GM18499 (cell line): ENCODE measurements at regions not wholly inside any gene's neighbourhood (a gene's known extent, or its start where the extent isn't known, plus 50 kb on each side); places are given as distances from the start of the nearest gene placed in this dataset.

Source experiments
- ATAC-seq: cut with Tn5 transposase; IDR thresholded peaks from one replicate; pipeline ENCODE4 v1.9.1; 2021; ENCODE audit warnings: moderate number of reproducible peaks; ENCODE audit not compliant: insufficient read depth, unreplicated experiment

GRCh38 chr4:126959056-126959745, 673.6 kb upstream of the INTU start:
- ATAC-seq: no peak

DNA sequence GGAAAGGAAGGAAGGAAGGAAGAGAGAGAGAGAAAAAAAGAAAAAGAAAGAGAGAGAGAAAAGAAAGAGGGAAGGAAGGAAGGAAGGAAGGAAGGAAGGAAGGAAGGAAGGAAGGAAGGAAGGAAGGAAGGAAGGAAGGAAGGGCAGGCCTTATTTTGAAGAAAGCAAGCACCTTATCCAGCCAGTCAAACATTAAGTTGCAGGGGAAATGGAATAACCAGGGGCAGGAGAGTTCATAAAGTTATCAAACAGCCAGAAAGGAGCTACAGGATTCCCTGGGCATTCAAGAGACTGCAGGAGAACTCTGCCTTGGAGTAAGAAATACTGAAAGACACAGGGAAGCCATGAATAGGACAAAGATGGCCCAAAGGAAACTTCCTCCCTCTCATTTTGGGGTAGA, 672.0 kb upstream of the INTU start:
- no peak for ATAC-seq

DNA sequence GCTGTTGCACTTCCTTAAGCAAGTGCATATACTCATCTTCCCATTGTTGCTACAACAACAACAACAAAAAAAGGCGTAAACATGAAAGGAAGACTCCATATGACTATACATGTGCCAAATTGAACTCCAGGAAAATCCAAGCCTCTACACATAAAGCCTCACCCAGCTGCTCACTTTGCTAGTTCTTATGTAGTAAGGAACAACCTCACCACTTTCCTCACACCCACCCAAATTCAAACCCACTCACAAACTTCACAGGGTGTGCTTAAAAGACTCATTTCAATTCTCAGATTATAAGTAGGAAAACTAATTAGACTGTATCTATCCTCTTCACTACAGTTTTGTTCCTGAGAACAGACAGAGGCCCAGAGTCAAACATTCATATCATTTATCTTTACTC, 671.1 kb upstream of the INTU start:
- no peak for ATAC-seq

- ATAC-seq: no peak
These were observed 666.9 kb upstream of the INTU start for GRCh38 chr4:126965877-126966276.

- no peak for ATAC-seq
These were observed 663.2 kb upstream of the INTU start for GRCh38 chr4:126969360-126970235.

GRCh38 chr4:126973201-126973600, 659.6 kb upstream of the INTU start:
- no peak for ATAC-seq

GRCh38 chr4:126976850-126977632, 655.7 kb upstream of the INTU start:
- ATAC-seq: no peak

DNA sequence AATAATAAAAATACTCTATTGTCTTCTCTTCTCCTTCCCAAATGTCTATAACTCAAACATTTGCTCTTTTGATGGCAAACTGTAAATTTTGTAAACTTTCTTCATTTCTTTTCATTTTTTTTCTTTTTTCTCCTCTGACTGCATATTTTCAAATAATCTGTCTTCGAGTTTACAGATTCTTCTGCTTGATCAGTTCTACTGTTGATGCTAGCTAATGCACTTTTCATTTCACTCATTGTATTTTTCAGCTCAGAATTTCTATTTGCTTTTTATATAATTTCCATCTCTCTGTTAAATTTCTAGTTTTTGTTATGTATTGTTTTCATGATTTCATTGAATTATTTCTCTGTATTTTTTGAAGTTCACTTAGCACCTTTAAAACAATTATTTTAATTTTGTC, 646.8 kb upstream of the INTU start:
- ATAC-seq: no peak

DNA sequence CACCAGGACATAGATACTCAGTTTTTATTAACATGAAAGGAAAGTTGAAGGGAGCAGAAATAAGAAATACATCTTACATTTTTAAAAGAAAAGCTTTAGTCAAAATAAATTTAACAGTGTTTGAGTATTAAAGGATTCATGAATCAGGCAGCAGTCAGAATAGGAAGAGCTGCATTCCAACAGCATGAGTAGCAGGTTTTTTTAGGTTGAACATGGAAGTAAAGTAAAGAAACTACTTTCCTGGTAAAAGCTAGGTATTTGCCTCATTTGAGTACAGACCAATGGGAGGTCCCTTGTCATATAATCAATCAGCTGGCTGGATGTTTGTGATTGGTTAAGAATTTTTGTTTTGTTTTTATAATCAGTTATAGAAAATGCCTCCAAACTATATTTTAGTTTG, 645.9 kb upstream of the INTU start:
- ATAC-seq: no peak

DNA sequence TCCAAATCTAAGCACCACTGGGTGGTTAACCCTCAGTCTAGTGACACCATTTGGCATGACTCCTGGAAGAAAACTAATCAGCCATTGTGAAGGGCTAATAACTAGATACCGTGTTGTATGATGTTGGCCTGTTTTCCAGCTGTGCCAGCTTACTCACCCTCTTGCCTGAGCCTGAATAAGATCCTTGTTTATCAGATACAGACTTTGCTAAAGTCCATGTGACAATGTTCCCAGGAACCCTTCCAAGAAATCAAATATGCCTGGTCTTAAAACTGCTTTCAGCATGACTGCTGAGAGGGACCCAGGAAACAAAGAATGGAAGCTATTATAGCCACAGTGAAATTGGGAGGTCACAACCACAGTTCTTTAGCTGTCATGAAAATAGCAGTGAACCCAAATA, 640.8 kb upstream of the INTU start:
- no peak for ATAC-seq

GRCh38 chr4:126992910-126993309, 639.8 kb upstream of the INTU start:
- no peak for ATAC-seq

- no peak for ATAC-seq
These were observed 639.4 kb upstream of the INTU start for GRCh38 chr4:126993351-126993750.

- no peak for ATAC-seq
These were observed 637.5 kb upstream of the INTU start for GRCh38 chr4:126995235-126995634.

DNA sequence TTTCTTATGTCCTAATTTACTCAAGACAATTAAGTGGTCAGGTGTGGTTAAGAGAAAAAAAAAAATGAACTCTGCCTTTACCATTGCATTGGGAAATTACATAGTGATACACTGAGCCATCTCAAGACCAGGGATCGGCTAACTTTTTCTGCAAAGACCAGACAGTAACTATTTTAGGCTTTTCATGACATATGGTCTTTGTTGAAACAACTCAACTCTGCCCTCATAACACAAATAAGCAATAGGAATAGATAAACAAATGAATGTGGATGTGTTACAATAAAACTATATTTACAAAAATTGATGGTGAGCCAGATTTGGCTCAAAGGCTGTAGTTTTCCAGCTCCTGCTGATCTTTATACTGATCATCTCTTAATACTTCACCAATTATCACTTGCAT, 632.6 kb upstream of the INTU start:
- no peak for ATAC-seq

GRCh38 chr4:127000846-127001245, 631.9 kb upstream of the INTU start:
- no peak for ATAC-seq

DNA sequence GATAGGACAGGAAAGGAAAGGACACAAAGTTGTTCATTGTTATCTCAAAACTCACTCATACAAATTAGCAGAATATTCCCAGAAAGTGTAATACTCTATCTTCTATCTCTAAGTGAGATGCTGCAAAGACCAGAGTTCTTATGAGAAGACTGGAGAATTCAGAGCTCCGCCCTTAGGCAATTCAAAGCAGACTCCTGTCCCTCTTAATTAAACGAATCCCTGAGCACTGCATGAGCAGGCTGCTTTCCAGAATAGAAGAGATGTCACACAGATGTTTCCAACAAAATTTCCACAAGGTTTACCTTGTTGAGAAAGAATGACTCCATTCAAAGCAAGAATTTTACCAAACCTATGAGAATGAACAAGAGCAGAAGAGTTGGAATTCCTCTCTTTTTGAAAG, 630.8 kb upstream of the INTU start:
- ATAC-seq: no peak

DNA sequence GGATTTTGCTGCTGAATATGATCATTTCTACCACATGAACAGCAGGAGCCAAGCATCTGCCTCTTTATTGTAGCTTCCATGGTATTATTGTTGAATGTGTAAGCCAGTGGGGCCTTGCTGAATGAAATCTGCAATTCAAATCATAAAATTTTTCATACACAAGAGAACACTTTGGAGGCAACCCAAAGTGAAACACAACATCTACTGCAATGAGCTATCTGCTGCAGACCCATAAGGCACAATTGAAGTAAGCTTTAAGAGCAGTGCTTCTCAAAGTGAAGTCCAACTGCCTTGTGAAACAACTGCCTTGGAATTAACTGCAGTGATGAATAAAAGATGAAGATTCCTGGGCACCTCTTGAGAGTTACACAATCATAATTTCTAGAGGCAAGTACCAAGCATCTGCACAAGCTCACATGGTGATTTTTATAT, 626.3 kb upstream of the INTU start:
- ATAC-seq: no peak

- ATAC-seq: no peak
These were observed 625.5 kb upstream of the INTU start for GRCh38 chr4:127007305-127007704.

DNA sequence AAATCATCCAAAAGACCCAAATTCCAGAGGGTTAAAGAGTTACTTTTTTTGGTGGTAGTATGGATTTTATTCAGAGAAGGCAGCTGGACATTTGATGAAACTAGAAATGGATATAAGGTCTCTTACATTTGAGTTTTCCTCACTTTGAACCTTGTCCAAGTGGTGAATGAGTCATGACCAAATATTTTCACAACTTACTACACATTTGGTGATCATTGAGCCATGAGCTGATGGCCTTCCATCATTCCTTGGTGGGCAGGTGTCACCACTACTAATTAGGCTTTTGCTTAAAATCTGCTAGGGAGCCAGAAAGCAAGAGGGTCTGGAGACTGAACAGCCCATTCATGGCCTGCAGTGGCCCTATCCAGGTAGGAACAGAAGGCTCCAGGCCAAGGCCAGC, 620.2 kb upstream of the INTU start:
- ATAC-seq: no peak

DNA sequence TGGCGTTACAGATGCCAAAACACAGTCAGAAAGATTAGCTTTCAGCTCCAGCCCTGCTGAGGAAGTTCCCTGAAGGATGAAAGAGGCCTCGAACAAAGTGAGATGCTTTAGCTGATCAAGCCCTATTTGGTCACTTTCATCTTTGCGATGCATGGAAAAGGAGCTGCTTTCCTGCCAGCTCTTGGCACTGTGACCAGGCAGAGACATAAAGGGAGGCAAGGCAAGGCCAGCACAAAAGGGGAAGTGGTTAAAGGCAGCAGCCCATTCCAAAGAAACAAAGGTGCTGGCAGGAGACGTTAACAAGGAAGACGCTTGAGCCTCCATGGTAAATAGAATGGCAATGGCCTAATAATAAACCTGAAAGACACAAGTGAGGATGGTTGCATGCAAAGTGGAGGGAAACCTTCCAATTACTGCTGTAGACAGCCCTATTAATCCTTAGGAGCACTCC, 617.1 kb upstream of the INTU start:
- ATAC-seq: no peak

- ATAC-seq: no peak
These were observed 614.4 kb upstream of the INTU start for GRCh38 chr4:127018381-127018780.
